ENCODE measurements at regions not wholly inside any gene's neighbourhood (a gene's known extent, or its start where the extent isn't known, plus 50 kb on each side); places are given as distances from the start of the nearest gene placed in this dataset.

DNA sequence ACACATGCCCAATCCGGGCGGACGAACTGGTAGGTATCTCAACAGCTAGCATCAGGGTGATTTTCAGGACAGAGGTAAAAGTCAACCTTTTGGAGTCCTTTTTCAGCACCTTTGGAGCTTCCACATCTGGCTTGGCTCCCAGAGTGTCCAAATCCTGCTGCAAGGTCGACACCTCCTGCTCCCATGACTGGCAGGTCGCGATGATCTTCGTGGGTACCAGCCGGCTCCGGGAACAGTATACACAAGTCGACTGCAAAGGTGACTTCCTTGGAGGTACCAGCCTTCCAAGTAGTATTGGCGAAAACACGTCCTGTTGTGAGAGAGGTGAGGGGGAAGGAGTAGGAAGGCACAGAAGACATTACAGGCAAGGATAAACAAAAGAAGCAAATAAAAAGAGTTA lies 672.7 kb downstream of the TMEM121 start:
- ATAC-seq (ENCODE audit: insufficient read depth, low FRiP score) (no peak), DNase-seq (no peak)
- no peak overlapping the region for H3K27ac ChIP-seq (ENCODE audit: low read depth in 1 of 2, low read length in 1 of 2)
- H3K9me3 ChIP-seq (ENCODE audit: control insufficient read depth in 4 of 4, insufficient read depth in 3 of 4, low read length in 3 of 4), result peaks cover 0 to 20% (median 2%) of the 10 kb centered on the region in 4 donors
- no peaks in the 10 kb centered on the region for H3K36me3 ChIP-seq (ENCODE audit: control insufficient read depth in 4 of 4, insufficient read depth in 4 of 4, low read length in 4 of 4)
- no peak for TF ChIP-seq CTCF (IDR thresholded peaks at IDR 0.05; ENCODE audit: control extremely low read depth, extremely low read depth)
- peaks cover 0 to 1% (median 0%) of the 10 kb centered on the region in 5 donors for H3K4me1 ChIP-seq (ENCODE audit: control insufficient read depth in 5 of 5, insufficient read depth in 5 of 5, low read length in 5 of 5)
- no peak overlapping the region for H3K9ac ChIP-seq (ENCODE audit: insufficient read depth in 1 of 2, low read length in 2 of 2)
- 80 to 86% methylated on average over 12 of the region's 12 CpGs for WGBS, 2 donors
- no peak overlapping the region for H3K4me3 ChIP-seq
- no peaks in the 10 kb centered on the region for H3K27me3 ChIP-seq (ENCODE audit: control insufficient read depth in 3 of 3, insufficient read depth in 3 of 3, low read length in 2 of 3)

GRCh38 chr14:106200541-106201315 lies 674.3 kb downstream of the TMEM121 start:
- Histone ChIP-seq H3K27ac (ENCODE audit: low read depth in 1 of 2, low read length in 1 of 2) (no peak overlapping the region), H3K27me3 (ENCODE audit: control insufficient read depth in 3 of 3, insufficient read depth in 3 of 3, low read length in 2 of 3) (no peaks in the 10 kb centered on the region), H3K9ac (ENCODE audit: insufficient read depth in 1 of 2, low read length in 2 of 2) (no peak overlapping the region), H3K9me3 (ENCODE audit: control insufficient read depth in 4 of 4, insufficient read depth in 3 of 4, low read length in 3 of 4) (peaks cover 0 to 22% (median 1%) of the 10 kb centered on the region in 4 donors), H3K36me3 (ENCODE audit: control insufficient read depth in 4 of 4, insufficient read depth in 4 of 4, low read length in 4 of 4) (no peaks in the 10 kb centered on the region), H3K4me1 (ENCODE audit: control insufficient read depth in 5 of 5, insufficient read depth in 5 of 5, low read length in 5 of 5) (peaks cover 0 to 1% (median 0%) of the 10 kb centered on the region in 5 donors), H3K4me3 (no peak overlapping the region)
- DNase-seq (no peak), ATAC-seq (ENCODE audit: insufficient read depth, low FRiP score) (no peak)
- 86 to 89% methylated on average over 25 of the region's 25 CpGs for WGBS, 2 donors
- no peak for TF ChIP-seq CTCF (IDR thresholded peaks at IDR 0.05; ENCODE audit: control extremely low read depth, extremely low read depth)

- no peak for DNase-seq
- Histone ChIP-seq H3K36me3 (ENCODE audit: control insufficient read depth in 4 of 4, insufficient read depth in 4 of 4, low read length in 4 of 4) (no peaks in the 10 kb centered on the region), H3K9me3 (ENCODE audit: control insufficient read depth in 4 of 4, insufficient read depth in 3 of 4, low read length in 3 of 4) (peaks cover 0 to 22% (median 1%) of the 10 kb centered on the region in 4 donors), H3K4me3 (no peak overlapping the region), H3K27me3 (ENCODE audit: control insufficient read depth in 3 of 3, insufficient read depth in 3 of 3, low read length in 2 of 3) (no peaks in the 10 kb centered on the region), H3K4me1 (ENCODE audit: control insufficient read depth in 5 of 5, insufficient read depth in 5 of 5, low read length in 5 of 5) (peaks cover 0 to 1% (median 0%) of the 10 kb centered on the region in 5 donors), H3K27ac (ENCODE audit: low read depth in 1 of 2, low read length in 1 of 2) (no peak overlapping the region), H3K9ac (ENCODE audit: insufficient read depth in 1 of 2, low read length in 2 of 2) (no peak overlapping the region)
- TF ChIP-seq CTCF (IDR thresholded peaks at IDR 0.05; ENCODE audit: control extremely low read depth, extremely low read depth), result no peak
- peak; percentile 66 for ATAC-seq (ENCODE audit: insufficient read depth, low FRiP score)
- WGBS, 2 donors, result 67 to 89% methylated on average over 2 of the region's 2 CpGs
Measured at GRCh38 chr14:106201376-106201775, 675.0 kb downstream of the TMEM121 start.
